ENCODE measurements at regions not wholly inside any gene's neighbourhood (a gene's known extent, or its start where the extent isn't known, plus 50 kb on each side); places are given as distances from the start of the nearest gene placed in this dataset.

DNA sequence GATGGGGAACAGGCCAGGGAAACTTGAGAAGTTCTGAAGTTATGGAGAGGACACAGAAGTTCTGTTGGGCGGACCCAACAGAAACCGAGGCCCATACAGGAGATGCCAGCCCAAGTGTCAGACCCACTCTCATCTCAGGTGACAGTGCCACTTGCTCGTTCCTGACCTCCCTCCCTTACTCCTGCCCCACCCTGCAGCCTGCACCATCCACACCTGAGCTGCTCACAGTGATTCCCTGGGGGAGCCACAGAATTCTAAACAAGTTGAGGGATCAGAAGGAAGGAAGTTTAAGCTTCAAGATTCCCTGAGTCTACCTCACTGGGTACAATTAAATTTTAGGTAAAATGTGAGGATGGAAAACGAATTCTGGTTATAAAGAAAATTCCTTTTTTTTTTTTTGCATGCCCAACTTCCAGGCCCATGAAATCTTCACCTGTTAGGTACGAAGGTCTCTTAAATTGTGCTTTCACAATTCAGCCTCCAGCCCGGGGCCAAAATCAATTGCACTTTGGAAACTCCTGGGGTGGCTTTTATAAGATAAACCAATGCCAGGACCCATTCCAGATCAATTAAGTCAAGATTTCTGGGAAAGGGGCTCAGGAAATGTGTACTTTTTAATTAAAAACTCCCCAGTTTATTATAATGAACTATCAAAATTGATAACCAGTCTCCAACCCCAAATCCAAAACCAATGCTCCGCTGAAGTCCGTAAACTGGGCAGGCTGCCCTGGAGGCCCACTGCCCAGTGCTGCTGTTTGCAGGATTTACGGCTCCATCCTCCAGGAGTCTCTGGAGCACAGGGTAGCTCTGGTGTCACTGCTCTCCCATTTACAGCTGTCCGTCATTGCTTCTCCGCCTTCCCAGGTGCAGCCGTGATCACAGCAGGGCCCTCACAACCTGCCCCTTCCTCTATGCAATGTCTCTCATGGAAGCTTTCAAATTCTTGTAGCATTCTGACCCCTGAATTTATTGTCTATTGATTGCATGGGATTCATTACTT, 643.5 kb downstream of the UQCRFS1 start:
- TF ChIP-seq, protein P1, sequence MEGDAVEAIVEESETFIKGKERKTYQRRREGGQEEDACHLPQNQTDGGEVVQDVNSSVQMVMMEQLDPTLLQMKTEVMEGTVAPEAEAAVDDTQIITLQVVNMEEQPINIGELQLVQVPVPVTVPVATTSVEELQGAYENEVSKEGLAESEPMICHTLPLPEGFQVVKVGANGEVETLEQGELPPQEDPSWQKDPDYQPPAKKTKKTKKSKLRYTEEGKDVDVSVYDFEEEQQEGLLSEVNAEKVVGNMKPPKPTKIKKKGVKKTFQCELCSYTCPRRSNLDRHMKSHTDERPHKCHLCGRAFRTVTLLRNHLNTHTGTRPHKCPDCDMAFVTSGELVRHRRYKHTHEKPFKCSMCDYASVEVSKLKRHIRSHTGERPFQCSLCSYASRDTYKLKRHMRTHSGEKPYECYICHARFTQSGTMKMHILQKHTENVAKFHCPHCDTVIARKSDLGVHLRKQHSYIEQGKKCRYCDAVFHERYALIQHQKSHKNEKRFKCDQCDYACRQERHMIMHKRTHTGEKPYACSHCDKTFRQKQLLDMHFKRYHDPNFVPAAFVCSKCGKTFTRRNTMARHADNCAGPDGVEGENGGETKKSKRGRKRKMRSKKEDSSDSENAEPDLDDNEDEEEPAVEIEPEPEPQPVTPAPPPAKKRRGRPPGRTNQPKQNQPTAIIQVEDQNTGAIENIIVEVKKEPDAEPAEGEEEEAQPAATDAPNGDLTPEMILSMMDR (conservative IDR thresholded peaks at IDR 0.05) = no peak
- no peak for TF ChIP-seq EZH2 (IDR thresholded peaks at IDR 0.05; ENCODE audit: low read depth)

Measured in PC-9 (cell line).